Ishikawa (cell line): ENCODE measurements at regions not wholly inside any gene's neighbourhood (a gene's known extent, or its start where the extent isn't known, plus 50 kb on each side); places are given as distances from the start of the nearest gene placed in this dataset.

Source experiments
- CEBPB ChIP-seq: IDR thresholded peaks from 2 replicates; pipeline ENCODE4 v1.6.1; 2012
- CREB1 ChIP-seq: IDR thresholded peaks from 2 replicates; pipeline ENCODE4 v1.6.1; 2012; ENCODE audit warnings: low read depth
- EGR1 ChIP-seq: IDR thresholded peaks from 2 replicates; pipeline ENCODE4 v1.6.1; 2012
- EP300 ChIP-seq: IDR thresholded peaks from 2 replicates; pipeline ENCODE4 v1.6.1; 2012; ENCODE audit warnings: borderline replicate concordance
- MAX ChIP-seq: IDR thresholded peaks from 2 replicates; pipeline ENCODE4 v1.6.1; 2012
- NFIC ChIP-seq: IDR thresholded peaks from 2 replicates; pipeline ENCODE4 v1.6.1; 2012
- RAD21 ChIP-seq: IDR thresholded peaks from 2 replicates; pipeline ENCODE4 v1.6.1; 2012; ENCODE audit warnings: low read depth
- REST ChIP-seq: IDR thresholded peaks from 2 replicates; pipeline ENCODE4 v1.6.1; 2012; ENCODE audit warnings: low read depth, mild to moderate bottlenecking
- TAF1 ChIP-seq: IDR thresholded peaks from 2 replicates; pipeline ENCODE4 v1.6.1; 2012; ENCODE audit warnings: low read depth, mild to moderate bottlenecking
- TCF12 ChIP-seq: IDR thresholded peaks from 2 replicates; pipeline ENCODE4 v1.6.1; 2012; ENCODE audit warnings: low read depth
- TEAD4 ChIP-seq: IDR thresholded peaks from 2 replicates; pipeline ENCODE4 v1.6.1; 2012
- USF1 ChIP-seq: IDR thresholded peaks from 2 replicates; pipeline ENCODE4 v1.6.1; 2012
- YY1 ChIP-seq: IDR thresholded peaks from 2 replicates; pipeline ENCODE4 v1.6.1; 2012; ENCODE audit warnings: low read depth

- TF ChIP-seq RAD21 (no peak), MAX (no peak), REST (no peak), CEBPB (no peak), TAF1 (no peak), USF1 (no peak), TCF12 (no peak), EP300 (no peak), TEAD4 (no peak), NFIC (no peak), CREB1 (no peak), EGR1 (no peak), YY1 (no peak)
These were observed 1077.0 kb downstream of the LRFN5 start for GRCh38 chr14:42683707-42684106.
